HCT116 (cell line): ENCODE measurements at regions not wholly inside any gene's neighbourhood (a gene's known extent, or its start where the extent isn't known, plus 50 kb on each side); places are given as distances from the start of the nearest gene placed in this dataset.

Experiments used
- ATAC-seq: fragments of 200-7000 bp; cut with Tn5 transposase; 2 replicates; pipeline ENCODE4 v1.9.1; 2020; ENCODE audit warnings: mild to moderate bottlenecking, moderate library complexity
- BruUV-seq: library from RNA; stranded (reverse); fragments of 400-500 nt; replicated peaks from 2 replicates; lab custom pipeline; 2021; lab: Mats Ljungman, UMichigan
- CTCF ChIA-PET: fragments of 300-600 bp; sonication (Branson Sonifier 250); formaldehyde crosslinking; loops from one replicate; lab custom pipeline; 2021; ENCODE audit warnings: antibody characterized with exemption; lab: Charles Lee
- POLR2A ChIA-PET: fragments of 300-600, 350-600 bp; sonication (Branson Sonifier 250); formaldehyde crosslinking; loops from one replicate; lab custom pipeline; 2021; ENCODE audit warnings: antibody characterized with exemption; lab: Charles Lee
- RAD21 ChIA-PET, 2 experiments: fragments of 300-600 bp; sonication (Branson Sonifier 250); formaldehyde crosslinking; loops; one replicate each; lab custom pipeline; 2023; ENCODE audit warnings: low total read pairs in 2 of 2; ENCODE audit not compliant: uncharacterized antibody in 2 of 2, unreplicated experiment in 2 of 2, low non-redundant PET in 1 of 2; lab: Charles Lee
- DNase-seq: peaks from one replicate; pipeline ENCODE4 v3.0.0-alpha.2; 2010; ENCODE audit warnings: low read depth, low spot score
- H2AFZ ChIP-seq: fragments of 200-600 bp; shearing (Covaris generic), sonication (generic); 2 replicates; pipeline ENCODE4 v1.6.1; 2017; ENCODE audit warnings: low read depth, mixed run types, mixed read lengths, antibody characterized with exemption, low read length; ENCODE audit not compliant: poor library complexity, severe bottlenecking
- H3K27ac ChIP-seq: 2 replicates; pipeline ENCODE4 v1.5.1; 2012; ENCODE audit warnings: low read depth, low read length
- H3K27me3 ChIP-seq: fragments of 200-600 bp; sonication (generic); 2 replicates; pipeline ENCODE4 v1.6.1; 2016; ENCODE audit warnings: mixed run types, low read length, mixed read lengths; ENCODE audit not compliant: insufficient read depth
- H3K36me3 ChIP-seq, 2 experiments: fragments of 200-500 bp in 1 of 2; fragments of 200-600 bp in 1 of 2; sonication (Bioruptor generic) in 1 of 2; sonication (generic) in 1 of 2; 2 replicates each; pipeline versions ENCODE4 v1.5.1 to v1.6.1; 2014 to 2016; ENCODE audit warnings: low read length in 2 of 2, inconsistent platforms in 1 of 2, mixed read lengths in 1 of 2, mixed run types in 1 of 2; ENCODE audit not compliant: insufficient read depth in 2 of 2, control insufficient read depth in 1 of 2
- H3K4me1 ChIP-seq, 2 experiments: fragments of 200-600 bp in 1 of 2; sonication (generic) in 1 of 2; 2 replicates each; pipeline versions ENCODE4 v1.5.1 to v1.6.1; 2012 to 2017; ENCODE audit warnings: low read length in 2 of 2, inconsistent platforms in 1 of 2, mild to moderate bottlenecking in 1 of 2, mixed read lengths in 1 of 2, mixed run types in 1 of 2, moderate library complexity in 1 of 2; ENCODE audit not compliant: insufficient read depth in 2 of 2, control insufficient read depth in 1 of 2
- H3K4me2 ChIP-seq: fragments of 200-600 bp; sonication (generic); 2 replicates; pipeline ENCODE4 v1.6.1; 2017; ENCODE audit warnings: mixed run types, low read length, mixed read lengths
- H3K4me3 ChIP-seq, 2 experiments: fragments of 200-600 bp in 1 of 2; sonication (generic) in 1 of 2; replicated peaks in 1 of 2; 2 replicates each; pipeline ENCODE4 v1.5.1; 2011 to 2016; ENCODE audit warnings: low read length in 2 of 2, control low read depth in 1 of 2, low read depth in 1 of 2, mild to moderate bottlenecking in 1 of 2, mixed read lengths in 1 of 2, mixed run types in 1 of 2
- H3K79me2 ChIP-seq: fragments of 200-600 bp; sonication (generic); 2 replicates; pipeline ENCODE4 v1.6.1; 2017; ENCODE audit warnings: mild to moderate bottlenecking, mixed run types, low read length, moderate library complexity, mixed read lengths; ENCODE audit not compliant: insufficient read depth
- H3K9ac ChIP-seq: fragments of 200-600 bp; sonication (generic); 2 replicates; pipeline ENCODE4 v1.6.1; 2016; ENCODE audit warnings: low read length, mixed read lengths
- H3K9me2 ChIP-seq: fragments of 200-600 bp; sonication (generic), shearing (Covaris generic); 2 replicates; pipeline ENCODE4 v1.6.1; 2017; ENCODE audit warnings: mixed run types, mild to moderate bottlenecking, moderate library complexity; ENCODE audit not compliant: insufficient read depth
- H3K9me3 ChIP-seq, 2 experiments: fragments of 200-500 bp in 1 of 2; fragments of 200-600 bp in 1 of 2; sonication (Bioruptor generic) in 1 of 2; sonication (generic) in 1 of 2; 2 replicates each; pipeline ENCODE4 v1.6.1; 2014 to 2017; ENCODE audit warnings: low read length in 2 of 2, mixed read lengths in 2 of 2, inconsistent platforms in 1 of 2, low read depth in 1 of 2, mild to moderate bottlenecking in 1 of 2, mixed run types in 1 of 2, moderate library complexity in 1 of 2; ENCODE audit not compliant: control insufficient read depth in 1 of 2, insufficient read depth in 1 of 2
- H4K20me1 ChIP-seq: fragments of 200-600 bp; sonication (generic), shearing (Covaris generic); 2 replicates; pipeline ENCODE4 v1.6.1; 2017; ENCODE audit warnings: mixed run types, mild to moderate bottlenecking, moderate library complexity; ENCODE audit not compliant: insufficient read depth
- ATF3 ChIP-seq: IDR thresholded peaks from 2 replicates; pipeline ENCODE4 v1.6.1; 2012
- FOSL1 ChIP-seq: IDR thresholded peaks from 2 replicates; pipeline ENCODE4 v1.6.1; 2012; ENCODE audit warnings: low read depth
- JUND ChIP-seq: IDR thresholded peaks from 2 replicates; pipeline ENCODE4 v1.6.1; 2012
- SRF ChIP-seq: IDR thresholded peaks from 2 replicates; pipeline ENCODE4 v1.6.1; 2012; ENCODE audit warnings: low read depth
- ZNF274 ChIP-seq: fragments of 200-500 bp; sonication (Bioruptor generic); IDR thresholded peaks from 2 replicates; pipeline ENCODE4 v1.6.1; 2014; ENCODE audit warnings: mild to moderate bottlenecking, low read depth, low read length, inconsistent platforms
- intact Hi-C: fragments of 100-400 bp; cut with micrococcal nuclease; formaldehyde crosslinking; loops from 2 replicates; pipeline ENCODE4 v1.10.0; 2022
- TF ChIP-seq, protein P1 (sequence below): IDR thresholded peaks from 2 replicates; pipeline ENCODE4 v1.6.1; 2011; ENCODE audit warnings: mild to moderate bottlenecking, low read length, moderate library complexity; ENCODE audit not compliant: insufficient replicate concordance; ENCODE audit errors: extremely low read depth
- TF ChIP-seq, protein P2 (sequence below), 3 experiments: fragments of 200-600 bp in 1 of 3; sonication (generic) in 1 of 3; IDR thresholded peaks in 2 of 3; conservative IDR thresholded peaks in 1 of 3; 2 replicates each; pipeline ENCODE4 v1.5.1; 2012 to 2017; ENCODE audit warnings: low read depth in 2 of 3, low read length in 2 of 3, antibody characterized with exemption in 1 of 3, borderline replicate concordance in 1 of 3, control low read depth in 1 of 3, mild to moderate bottlenecking in 1 of 3, mixed read lengths in 1 of 3, mixed run types in 1 of 3, moderate library complexity in 1 of 3; ENCODE audit not compliant: insufficient read depth in 1 of 3
- TF ChIP-seq, protein P3 (sequence below): IDR thresholded peaks from 2 replicates; pipeline ENCODE4 v1.6.1; 2012
- TF ChIP-seq, protein P4 (sequence below): IDR thresholded peaks from 2 replicates; pipeline ENCODE4 v1.6.1; 2012; ENCODE audit warnings: low read depth

GRCh38 chr12:87253157-87253556, 776.0 kb downstream of the C12orf50 start:
- CTCF ChIA-PET: no interaction called here
- RAD21 ChIA-PET: no interaction called here

More at GRCh38 chr12:87253157-87253556, 776.0 kb downstream of the C12orf50 start:
- Histone ChIP-seq H3K79me2 (no peaks in the 10 kb centered on the region), H3K4me2 (no peak overlapping the region), H3K36me3 (no peaks in the 10 kb centered on the region), H4K20me1 (no peaks in the 10 kb centered on the region), H3K27ac (no peak overlapping the region), H3K4me3 (no peak overlapping the region), H3K27me3 (no peaks in the 10 kb centered on the region), H3K9me2 (no peaks in the 10 kb centered on the region), H3K9me3 (no peaks in the 10 kb centered on the region), H2AFZ (no peak overlapping the region), H3K4me1 (no peaks in the 10 kb centered on the region), H3K9ac (no peak overlapping the region)
- POLR2A ChIA-PET: no interaction called here
- DNase-seq (no peak), ATAC-seq (no peak)
- intact Hi-C loops: no loop called here
- TF ChIP-seq, protein P1, sequence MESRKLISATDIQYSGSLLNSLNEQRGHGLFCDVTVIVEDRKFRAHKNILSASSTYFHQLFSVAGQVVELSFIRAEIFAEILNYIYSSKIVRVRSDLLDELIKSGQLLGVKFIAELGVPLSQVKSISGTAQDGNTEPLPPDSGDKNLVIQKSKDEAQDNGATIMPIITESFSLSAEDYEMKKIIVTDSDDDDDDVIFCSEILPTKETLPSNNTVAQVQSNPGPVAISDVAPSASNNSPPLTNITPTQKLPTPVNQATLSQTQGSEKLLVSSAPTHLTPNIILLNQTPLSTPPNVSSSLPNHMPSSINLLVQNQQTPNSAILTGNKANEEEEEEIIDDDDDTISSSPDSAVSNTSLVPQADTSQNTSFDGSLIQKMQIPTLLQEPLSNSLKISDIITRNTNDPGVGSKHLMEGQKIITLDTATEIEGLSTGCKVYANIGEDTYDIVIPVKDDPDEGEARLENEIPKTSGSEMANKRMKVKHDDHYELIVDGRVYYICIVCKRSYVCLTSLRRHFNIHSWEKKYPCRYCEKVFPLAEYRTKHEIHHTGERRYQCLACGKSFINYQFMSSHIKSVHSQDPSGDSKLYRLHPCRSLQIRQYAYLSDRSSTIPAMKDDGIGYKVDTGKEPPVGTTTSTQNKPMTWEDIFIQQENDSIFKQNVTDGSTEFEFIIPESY: no peak
- TF ChIP-seq JUND: no peak
- TF ChIP-seq ATF3: no peak
- TF ChIP-seq, protein P2, sequence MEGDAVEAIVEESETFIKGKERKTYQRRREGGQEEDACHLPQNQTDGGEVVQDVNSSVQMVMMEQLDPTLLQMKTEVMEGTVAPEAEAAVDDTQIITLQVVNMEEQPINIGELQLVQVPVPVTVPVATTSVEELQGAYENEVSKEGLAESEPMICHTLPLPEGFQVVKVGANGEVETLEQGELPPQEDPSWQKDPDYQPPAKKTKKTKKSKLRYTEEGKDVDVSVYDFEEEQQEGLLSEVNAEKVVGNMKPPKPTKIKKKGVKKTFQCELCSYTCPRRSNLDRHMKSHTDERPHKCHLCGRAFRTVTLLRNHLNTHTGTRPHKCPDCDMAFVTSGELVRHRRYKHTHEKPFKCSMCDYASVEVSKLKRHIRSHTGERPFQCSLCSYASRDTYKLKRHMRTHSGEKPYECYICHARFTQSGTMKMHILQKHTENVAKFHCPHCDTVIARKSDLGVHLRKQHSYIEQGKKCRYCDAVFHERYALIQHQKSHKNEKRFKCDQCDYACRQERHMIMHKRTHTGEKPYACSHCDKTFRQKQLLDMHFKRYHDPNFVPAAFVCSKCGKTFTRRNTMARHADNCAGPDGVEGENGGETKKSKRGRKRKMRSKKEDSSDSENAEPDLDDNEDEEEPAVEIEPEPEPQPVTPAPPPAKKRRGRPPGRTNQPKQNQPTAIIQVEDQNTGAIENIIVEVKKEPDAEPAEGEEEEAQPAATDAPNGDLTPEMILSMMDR (IDR thresholded peaks at IDR 0.05 in 2 of 3, conservative IDR thresholded peaks at IDR 0.05 in 1 of 3; ENCODE audit: borderline replicate concordance in 1 of 3, insufficient read depth in 1 of 3, low read depth in 2 of 3, low read length in 2 of 3): no peak
- TF ChIP-seq FOSL1: no peak
- TF ChIP-seq, protein P3, sequence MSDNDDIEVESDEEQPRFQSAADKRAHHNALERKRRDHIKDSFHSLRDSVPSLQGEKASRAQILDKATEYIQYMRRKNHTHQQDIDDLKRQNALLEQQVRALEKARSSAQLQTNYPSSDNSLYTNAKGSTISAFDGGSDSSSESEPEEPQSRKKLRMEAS: no peak
- TF ChIP-seq, protein P4, sequence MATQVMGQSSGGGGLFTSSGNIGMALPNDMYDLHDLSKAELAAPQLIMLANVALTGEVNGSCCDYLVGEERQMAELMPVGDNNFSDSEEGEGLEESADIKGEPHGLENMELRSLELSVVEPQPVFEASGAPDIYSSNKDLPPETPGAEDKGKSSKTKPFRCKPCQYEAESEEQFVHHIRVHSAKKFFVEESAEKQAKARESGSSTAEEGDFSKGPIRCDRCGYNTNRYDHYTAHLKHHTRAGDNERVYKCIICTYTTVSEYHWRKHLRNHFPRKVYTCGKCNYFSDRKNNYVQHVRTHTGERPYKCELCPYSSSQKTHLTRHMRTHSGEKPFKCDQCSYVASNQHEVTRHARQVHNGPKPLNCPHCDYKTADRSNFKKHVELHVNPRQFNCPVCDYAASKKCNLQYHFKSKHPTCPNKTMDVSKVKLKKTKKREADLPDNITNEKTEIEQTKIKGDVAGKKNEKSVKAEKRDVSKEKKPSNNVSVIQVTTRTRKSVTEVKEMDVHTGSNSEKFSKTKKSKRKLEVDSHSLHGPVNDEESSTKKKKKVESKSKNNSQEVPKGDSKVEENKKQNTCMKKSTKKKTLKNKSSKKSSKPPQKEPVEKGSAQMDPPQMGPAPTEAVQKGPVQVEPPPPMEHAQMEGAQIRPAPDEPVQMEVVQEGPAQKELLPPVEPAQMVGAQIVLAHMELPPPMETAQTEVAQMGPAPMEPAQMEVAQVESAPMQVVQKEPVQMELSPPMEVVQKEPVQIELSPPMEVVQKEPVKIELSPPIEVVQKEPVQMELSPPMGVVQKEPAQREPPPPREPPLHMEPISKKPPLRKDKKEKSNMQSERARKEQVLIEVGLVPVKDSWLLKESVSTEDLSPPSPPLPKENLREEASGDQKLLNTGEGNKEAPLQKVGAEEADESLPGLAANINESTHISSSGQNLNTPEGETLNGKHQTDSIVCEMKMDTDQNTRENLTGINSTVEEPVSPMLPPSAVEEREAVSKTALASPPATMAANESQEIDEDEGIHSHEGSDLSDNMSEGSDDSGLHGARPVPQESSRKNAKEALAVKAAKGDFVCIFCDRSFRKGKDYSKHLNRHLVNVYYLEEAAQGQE: no peak
- no peak for TF ChIP-seq ZNF274
- no peak for TF ChIP-seq SRF
- BruUV-seq: no TSS peak
